ENCODE measurements at regions not wholly inside any gene's neighbourhood (a gene's known extent, or its start where the extent isn't known, plus 50 kb on each side); places are given as distances from the start of the nearest gene placed in this dataset.

- BruUV-seq (replicated peaks) = no TSS peak
- TF ChIP-seq, protein P1, sequence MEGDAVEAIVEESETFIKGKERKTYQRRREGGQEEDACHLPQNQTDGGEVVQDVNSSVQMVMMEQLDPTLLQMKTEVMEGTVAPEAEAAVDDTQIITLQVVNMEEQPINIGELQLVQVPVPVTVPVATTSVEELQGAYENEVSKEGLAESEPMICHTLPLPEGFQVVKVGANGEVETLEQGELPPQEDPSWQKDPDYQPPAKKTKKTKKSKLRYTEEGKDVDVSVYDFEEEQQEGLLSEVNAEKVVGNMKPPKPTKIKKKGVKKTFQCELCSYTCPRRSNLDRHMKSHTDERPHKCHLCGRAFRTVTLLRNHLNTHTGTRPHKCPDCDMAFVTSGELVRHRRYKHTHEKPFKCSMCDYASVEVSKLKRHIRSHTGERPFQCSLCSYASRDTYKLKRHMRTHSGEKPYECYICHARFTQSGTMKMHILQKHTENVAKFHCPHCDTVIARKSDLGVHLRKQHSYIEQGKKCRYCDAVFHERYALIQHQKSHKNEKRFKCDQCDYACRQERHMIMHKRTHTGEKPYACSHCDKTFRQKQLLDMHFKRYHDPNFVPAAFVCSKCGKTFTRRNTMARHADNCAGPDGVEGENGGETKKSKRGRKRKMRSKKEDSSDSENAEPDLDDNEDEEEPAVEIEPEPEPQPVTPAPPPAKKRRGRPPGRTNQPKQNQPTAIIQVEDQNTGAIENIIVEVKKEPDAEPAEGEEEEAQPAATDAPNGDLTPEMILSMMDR (conservative IDR thresholded peaks at IDR 0.05) = no peak
- TF ChIP-seq EZH2 (IDR thresholded peaks at IDR 0.05; ENCODE audit: low read depth) = no peak
- CTCF ChIA-PET = no interaction called here
Measured at GRCh38 chr11:13603661-13604060, 64.8 kb upstream of the FAR1 start.

DNA sequence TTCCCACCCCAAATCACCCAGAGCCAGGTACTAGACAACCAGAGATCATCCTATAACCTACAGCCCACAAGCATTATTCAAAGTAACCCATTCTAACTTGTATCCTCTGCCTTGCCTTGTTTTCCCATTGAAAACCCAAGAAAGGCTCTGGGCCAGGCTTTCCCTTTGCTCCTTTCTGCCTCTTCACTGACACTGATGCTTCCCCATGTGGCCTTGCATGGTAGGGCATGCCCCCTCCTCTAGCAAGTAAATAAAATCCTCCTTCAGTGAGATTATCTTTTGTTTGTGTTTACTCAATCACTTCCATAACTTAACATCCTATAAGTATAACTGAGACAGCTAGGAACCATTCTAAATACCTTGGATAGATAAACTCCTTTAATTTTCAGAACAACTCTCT is 65.6 kb upstream of the FAR1 start:
- Histone ChIP-seq H3K27ac (no peak overlapping the region), H3K4me3 (no peak overlapping the region), H3F3A (ENCODE audit: insufficient read depth, low read depth) (no peaks in the 10 kb centered on the region), H3K9me3 (ENCODE audit: insufficient read depth, low read depth) (no peaks in the 10 kb centered on the region), H3K9me2 (ENCODE audit: insufficient read depth) (no peaks in the 10 kb centered on the region), H3K79me2 (ENCODE audit: low read depth) (no peaks in the 10 kb centered on the region), H3K4me2 (no peak overlapping the region), H4K20me1 (ENCODE audit: insufficient read depth) (no peaks in the 10 kb centered on the region), H3K27me3 (ENCODE audit: insufficient read depth, low read depth) (no peaks in the 10 kb centered on the region), H3K36me3 (ENCODE audit: low read depth) (no peaks in the 10 kb centered on the region), H3K4me1 (replicated peaks; ENCODE audit: insufficient read depth) (no peaks in the 10 kb centered on the region), H2AFZ (no peak overlapping the region)
- no TSS peak for BruUV-seq (replicated peaks)
- POLR2A ChIA-PET (ENCODE audit: unreplicated experiment) = no interaction called here
- CTCF ChIA-PET = no interaction called here
- intact Hi-C loops (cut with micrococcal nuclease; ENCODE audit: unreplicated experiment) = no loop called here
- no peak for TF ChIP-seq EZH2 (IDR thresholded peaks at IDR 0.05; ENCODE audit: low read depth)
- TF ChIP-seq, protein P1 (conservative IDR thresholded peaks at IDR 0.05) = no peak
- no peak for DNase-seq

More at GRCh38 chr11:13603661-13604060, 64.8 kb upstream of the FAR1 start:
- H3K79me2 ChIP-seq (ENCODE audit: low read depth) = no peaks in the 10 kb centered on the region
- intact Hi-C loops (cut with micrococcal nuclease; ENCODE audit: unreplicated experiment) = no loop called here
- no peak for DNase-seq
- H3K4me3 ChIP-seq = no peak overlapping the region
- H3K9me3 ChIP-seq (ENCODE audit: insufficient read depth, low read depth) = no peaks in the 10 kb centered on the region
- no peaks in the 10 kb centered on the region for H3K9me2 ChIP-seq (ENCODE audit: insufficient read depth)
- POLR2A ChIA-PET (ENCODE audit: unreplicated experiment) = no interaction called here
- no peaks in the 10 kb centered on the region for H3K27me3 ChIP-seq (ENCODE audit: insufficient read depth, low read depth)
- H4K20me1 ChIP-seq (ENCODE audit: insufficient read depth) = no peaks in the 10 kb centered on the region
- H3K27ac ChIP-seq = no peak overlapping the region
- no peaks in the 10 kb centered on the region for H3F3A ChIP-seq (ENCODE audit: insufficient read depth, low read depth)
- no peaks in the 10 kb centered on the region for H3K36me3 ChIP-seq (ENCODE audit: low read depth)
- H3K4me2 ChIP-seq = no peak overlapping the region
- no peaks in the 10 kb centered on the region for H3K4me1 ChIP-seq (replicated peaks; ENCODE audit: insufficient read depth)
- no peak overlapping the region for H2AFZ ChIP-seq

GRCh38 chr11:13596611-13597326 is 71.7 kb upstream of the FAR1 start:
- CTCF ChIA-PET = no interaction called here
- Histone ChIP-seq H3K79me2 (ENCODE audit: low read depth) (no peaks in the 10 kb centered on the region), H3K36me3 (ENCODE audit: low read depth) (no peaks in the 10 kb centered on the region), H3K27ac (no peak overlapping the region), H3F3A (ENCODE audit: insufficient read depth, low read depth) (no peaks in the 10 kb centered on the region), H3K4me1 (replicated peaks; ENCODE audit: insufficient read depth) (no peaks in the 10 kb centered on the region), H3K4me3 (no peak overlapping the region), H2AFZ (no peak overlapping the region), H3K9me2 (ENCODE audit: insufficient read depth) (no peaks in the 10 kb centered on the region), H3K4me2 (no peak overlapping the region), H3K27me3 (ENCODE audit: insufficient read depth, low read depth) (no peaks in the 10 kb centered on the region), H4K20me1 (ENCODE audit: insufficient read depth) (no peaks in the 10 kb centered on the region), H3K9me3 (ENCODE audit: insufficient read depth, low read depth) (no peaks in the 10 kb centered on the region)
- TF ChIP-seq, protein P1 (conservative IDR thresholded peaks at IDR 0.05) = no peak
- no peak for DNase-seq
- BruUV-seq (replicated peaks) = no TSS peak
- POLR2A ChIA-PET (ENCODE audit: unreplicated experiment) = no interaction called here
- intact Hi-C loops (cut with micrococcal nuclease; ENCODE audit: unreplicated experiment) = no loop called here

All from PC-9 (cell line).